ENCODE measurements at regions not wholly inside any gene's neighbourhood (a gene's known extent, or its start where the extent isn't known, plus 50 kb on each side); places are given as distances from the start of the nearest gene placed in this dataset.

DNA sequence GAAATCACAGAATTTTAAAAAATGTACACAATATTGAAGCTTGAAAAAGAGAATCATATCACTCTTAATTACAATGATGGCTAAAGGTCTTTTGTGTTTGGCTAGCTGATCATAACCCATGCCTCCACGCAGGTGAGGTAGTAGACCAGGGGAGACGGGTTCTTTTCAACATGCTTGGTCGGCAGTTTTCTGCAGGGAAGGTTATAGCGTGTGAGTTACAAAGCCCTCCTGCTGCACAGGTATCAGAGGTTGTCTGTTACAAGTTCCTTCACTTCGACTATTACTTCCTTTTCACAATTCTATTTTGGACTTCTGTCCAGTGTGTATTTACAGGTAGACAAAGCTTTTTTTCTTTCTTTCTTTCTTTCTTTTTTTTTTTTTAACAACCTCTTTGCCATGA lies 127.1 kb upstream of the PRPS1L1 start:
- no peak for DNase-seq

DNA sequence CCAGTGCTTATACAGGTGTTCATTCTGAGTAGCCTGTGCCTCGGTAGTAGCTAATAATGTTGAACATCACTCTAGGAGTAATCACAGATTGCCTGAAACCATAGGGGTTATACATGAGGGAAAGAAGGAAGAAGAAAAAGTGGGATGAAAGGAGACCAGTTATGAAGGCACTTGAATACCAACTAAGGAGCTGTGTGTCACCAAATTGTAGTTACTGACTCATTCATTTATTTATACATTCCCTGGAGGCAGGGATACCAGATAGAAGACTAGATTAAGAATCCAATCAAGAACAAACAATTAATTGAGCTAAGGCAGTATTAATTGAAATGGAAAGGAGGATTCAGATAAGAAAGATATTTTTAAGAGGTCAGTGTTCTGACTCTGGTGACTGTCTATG lies 129.6 kb upstream of the PRPS1L1 start:
- DNase-seq, result no peak

- DNase-seq, result no peak
Measured at GRCh38 chr7:18162657-18163056, 135.0 kb upstream of the PRPS1L1 start.

- DNase-seq, result no peak
Measured at GRCh38 chr7:18163091-18163490, 135.4 kb upstream of the PRPS1L1 start.

DNA sequence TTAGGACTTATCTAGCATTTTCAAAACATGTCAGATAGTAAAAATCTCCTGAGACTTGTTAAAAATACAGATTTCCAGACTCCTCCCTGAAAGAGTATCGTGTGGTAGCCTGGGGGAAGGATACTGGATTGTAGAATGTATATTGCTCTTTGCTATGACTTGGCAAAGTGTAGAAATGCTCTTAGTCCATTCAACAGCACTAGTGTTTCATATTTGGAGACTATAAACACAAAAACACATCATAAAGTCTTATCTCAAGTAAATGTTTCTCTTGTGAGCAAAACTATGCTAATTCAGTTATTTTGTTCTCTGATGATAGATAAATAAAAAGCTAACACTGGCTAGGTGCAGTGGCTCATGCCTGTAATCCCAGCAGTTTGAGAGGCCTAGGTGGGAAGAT lies 137.5 kb upstream of the PRPS1L1 start:
- no peak for DNase-seq

DNA sequence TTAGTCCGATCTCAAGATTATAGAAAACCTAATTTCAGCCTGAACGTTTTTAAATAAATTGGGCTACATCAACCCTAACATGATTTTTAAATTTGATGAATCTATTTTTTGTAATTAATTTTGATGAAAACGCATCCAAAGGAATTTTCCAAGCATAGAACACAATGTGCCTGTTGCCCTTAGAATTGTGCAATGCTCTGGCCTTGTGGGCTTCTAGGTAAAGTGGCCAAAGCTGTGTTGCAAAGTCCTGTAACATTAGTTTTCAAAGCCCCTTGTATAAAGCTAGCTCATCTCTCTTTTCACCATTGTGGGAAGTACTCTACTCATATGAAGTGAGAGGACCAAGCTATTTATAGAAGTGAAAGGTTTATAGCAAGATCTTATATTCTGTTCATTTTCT lies 138.4 kb upstream of the PRPS1L1 start:
- DNase-seq, result no peak

DNA sequence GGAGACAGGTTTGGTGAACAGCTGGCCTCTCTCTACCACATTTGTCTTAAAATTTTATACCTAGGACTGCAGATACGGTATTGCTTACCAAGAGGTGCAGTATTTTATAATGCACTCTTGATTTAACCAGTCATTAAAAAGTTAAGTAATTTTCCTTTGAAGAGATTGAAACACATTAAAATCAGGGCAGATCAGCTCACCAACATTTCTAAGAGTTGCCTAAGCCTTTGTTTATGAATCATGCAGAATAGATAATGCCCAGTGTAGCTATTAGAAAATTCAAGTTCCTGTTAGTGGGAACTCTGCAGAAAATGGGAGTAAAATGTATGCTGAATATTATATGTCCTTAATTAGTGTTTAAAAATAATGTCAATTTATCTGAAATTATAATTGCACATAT lies 140.2 kb upstream of the PRPS1L1 start:
- no peak for DNase-seq

- no peak for DNase-seq
Measured at GRCh38 chr7:18174996-18175395, 147.3 kb upstream of the PRPS1L1 start.

DNA sequence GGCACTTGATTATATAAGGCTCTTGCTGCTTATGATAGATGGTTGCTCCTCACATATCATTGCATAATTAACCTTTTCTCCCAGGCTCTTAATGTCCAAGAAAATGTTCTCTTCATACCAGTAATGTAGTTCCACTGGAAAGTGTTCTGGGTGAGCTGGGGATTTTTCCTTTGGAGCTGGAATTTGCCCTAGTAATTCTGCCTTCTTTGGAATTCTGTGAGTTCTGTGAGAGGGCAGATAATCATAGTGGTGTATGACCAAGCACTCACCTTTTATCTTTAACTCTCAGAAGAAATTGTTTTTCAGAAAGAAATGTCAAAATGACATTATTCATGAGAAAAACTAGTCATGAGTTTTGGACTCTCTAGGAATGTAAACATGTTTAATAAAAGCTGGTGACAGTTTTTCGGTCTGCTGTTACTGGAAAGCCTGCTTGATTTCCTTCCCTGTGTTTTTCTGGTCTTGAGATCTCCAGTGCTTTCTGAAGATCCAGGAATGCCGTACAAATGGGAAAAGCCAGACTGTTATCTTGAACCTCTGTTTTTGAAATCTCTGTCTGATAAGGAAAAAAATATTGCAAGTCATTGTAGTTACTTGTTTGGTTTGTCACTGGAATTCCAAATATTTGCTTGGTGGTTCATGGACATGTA lies 148.3 kb upstream of the PRPS1L1 start:
- DNase-seq, result no peak

- DNase-seq, result no peak
Measured at GRCh38 chr7:18177129-18177814, 149.6 kb upstream of the PRPS1L1 start.

- DNase-seq, result peak; percentile 88
Measured at GRCh38 chr7:18177815-18178660, 150.4 kb upstream of the PRPS1L1 start.

DNA sequence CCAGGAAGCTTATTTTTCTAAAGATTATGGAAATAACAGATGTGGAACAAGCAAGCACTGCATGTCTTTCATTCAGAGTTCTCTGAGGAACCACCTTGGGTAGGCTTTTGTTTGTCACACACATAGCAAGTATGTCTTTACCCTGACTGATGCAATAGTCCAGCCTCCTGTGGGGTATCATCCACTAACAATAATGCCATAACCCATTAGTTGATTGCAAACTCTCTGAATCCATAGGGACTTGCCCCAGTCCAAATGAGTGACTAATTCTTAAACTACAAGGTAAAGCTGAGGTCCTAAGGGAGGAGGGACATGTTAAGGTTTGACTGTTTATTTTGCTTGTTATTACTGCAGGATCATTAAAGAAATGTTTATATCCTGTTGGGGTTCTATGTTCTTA lies 151.4 kb upstream of the PRPS1L1 start:
- no peak for DNase-seq

DNA sequence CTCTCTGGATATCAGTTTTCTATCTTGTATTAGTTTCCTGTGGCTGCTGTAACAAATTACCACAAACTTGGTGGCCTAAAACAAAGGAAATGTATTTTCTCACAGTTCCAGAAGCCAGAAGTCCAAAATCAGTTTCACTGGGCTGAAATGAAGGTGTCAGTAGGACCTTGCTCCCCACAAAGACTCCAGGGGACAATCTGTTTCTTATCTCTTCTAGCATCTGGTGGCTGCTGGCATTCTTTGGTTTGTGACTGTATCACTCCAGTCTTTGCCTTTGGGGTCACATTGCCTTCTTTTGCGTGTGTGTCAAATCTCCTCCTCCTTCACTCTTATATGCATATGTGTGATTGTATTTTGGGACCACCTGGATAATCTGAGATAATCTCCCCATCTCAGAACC lies 153.0 kb upstream of the PRPS1L1 start:
- DNase-seq, result no peak

DNA sequence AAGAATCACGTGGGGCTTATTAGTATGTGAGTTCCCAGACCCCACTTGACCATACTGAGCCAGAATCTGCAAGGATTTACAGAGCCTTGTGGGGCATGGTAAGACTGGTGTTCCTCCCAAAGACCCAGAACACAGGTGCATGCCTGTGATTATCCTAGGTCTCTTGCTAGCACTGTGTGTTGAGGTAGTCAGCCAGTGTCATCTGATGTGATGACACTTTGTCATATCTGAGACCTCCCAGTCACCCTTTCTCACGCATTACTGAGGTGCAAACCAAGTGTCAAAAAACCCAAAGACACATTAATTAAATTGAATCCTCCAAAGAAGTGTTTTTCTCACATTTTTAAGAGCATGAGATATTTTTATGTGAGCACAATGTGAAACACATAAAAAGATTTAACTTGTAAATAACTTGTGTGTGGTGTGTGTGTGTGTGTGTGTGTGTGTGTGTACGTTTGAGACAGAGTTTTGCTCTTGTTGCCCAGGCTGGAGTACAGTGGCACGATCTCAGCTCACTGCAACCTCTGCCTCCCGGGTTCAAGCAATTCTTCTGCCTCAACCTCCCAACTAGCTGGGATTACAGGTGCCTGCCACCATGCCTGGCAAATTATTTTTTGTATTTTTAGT lies 162.0 kb upstream of the PRPS1L1 start:
- DNase-seq, result no peak

DNA sequence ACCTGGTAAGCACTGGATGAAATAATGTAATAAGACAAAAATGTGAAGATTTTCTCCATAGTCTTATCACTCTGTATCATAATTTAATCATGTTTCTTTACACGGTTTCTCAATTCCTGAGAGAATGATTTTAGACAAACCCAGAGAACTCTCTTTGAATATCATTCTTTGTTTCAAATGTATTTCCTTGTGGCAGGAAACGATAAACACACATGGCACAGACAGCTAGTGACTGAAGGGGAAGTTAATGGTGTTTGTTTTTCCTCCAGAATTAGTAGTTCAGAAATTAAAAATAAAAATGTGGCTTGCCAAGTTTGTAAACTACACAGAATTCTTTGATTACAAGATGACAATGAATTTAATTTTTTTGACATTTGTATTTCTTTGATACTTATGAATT lies 163.7 kb upstream of the PRPS1L1 start:
- DNase-seq, result no peak

DNA sequence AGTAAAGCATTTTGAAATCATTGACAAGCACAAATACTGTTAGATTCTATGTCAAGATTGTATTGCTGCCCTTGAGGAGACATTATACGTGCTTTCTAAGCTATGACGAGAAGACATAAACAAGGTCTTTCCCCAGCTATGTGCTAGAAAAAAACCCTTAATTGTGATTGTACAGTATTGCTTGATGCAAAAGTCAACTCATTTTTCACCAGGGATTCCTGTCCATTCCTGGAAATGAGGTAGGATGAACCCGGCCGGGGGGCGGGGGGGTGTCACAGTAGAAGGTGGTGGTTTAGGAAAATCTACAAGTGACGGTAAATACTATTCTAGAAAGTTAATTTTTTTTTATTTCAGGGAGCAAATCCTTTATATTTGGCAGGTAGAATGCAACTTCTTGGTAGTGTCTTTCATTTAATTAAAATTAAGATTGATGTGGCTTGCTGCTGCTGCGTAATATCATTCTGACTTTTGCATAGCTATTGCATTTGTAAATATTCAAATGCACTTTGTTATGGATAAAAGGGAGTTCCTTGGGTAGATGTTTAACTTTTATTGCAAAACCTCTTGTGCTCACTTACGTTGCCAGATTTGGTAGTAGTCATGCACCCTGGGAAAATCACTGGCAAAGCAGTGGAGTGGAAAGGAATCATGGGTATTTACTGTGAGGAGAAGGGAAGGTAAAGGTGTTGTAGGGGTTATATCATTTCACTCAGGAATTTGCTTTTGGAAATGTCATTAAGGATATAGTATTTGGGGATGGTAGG lies 164.4 kb upstream of the PRPS1L1 start:
- DNase-seq, result no peak

DNA sequence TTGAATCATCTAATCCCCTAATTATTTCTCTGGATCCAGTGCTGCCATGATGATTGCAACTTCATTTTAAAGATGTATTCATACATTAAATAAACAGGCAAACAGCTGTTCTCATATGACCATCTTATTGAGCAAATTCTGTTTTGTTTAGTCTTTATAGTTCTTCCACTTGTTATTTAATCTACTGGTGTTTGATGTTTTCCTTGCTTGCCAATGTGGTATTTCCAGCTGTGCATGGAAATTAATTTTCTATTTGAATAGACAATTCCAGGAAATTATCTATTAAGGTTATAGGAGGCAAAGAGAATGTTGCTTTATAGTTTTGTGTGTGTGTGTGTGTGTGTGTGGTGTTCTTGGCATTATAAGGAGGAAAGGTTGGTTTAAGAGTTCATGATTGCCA lies 167.0 kb upstream of the PRPS1L1 start:
- DNase-seq, result no peak

GRCh38 chr7:18196638-18197037 lies 169.0 kb upstream of the PRPS1L1 start:
- DNase-seq, result no peak

- DNase-seq, result no peak
Measured at GRCh38 chr7:18198868-18199267, 171.2 kb upstream of the PRPS1L1 start.

GRCh38 chr7:18200266-18200665 lies 172.6 kb upstream of the PRPS1L1 start:
- DNase-seq, result no peak

GRCh38 chr7:18200855-18201254 lies 173.2 kb upstream of the PRPS1L1 start:
- DNase-seq, result no peak

- DNase-seq, result no peak
Measured at GRCh38 chr7:18201350-18201749, 173.7 kb upstream of the PRPS1L1 start.

Data from islet precursor cell (in vitro differentiated cells).